Activated CD8-positive, alpha-beta memory T cell treated with anti-CD3 and anti-CD28 coated beads for 36 hours (primary cell): ENCODE measurements at regions not wholly inside any gene's neighbourhood (a gene's known extent, or its start where the extent isn't known, plus 50 kb on each side); places are given as distances from the start of the nearest gene placed in this dataset.

Experiments
- CTCF ChIA-PET: fragments of 350-600 bp; sonication (Branson Sonifier 250); formaldehyde crosslinking; loops from one replicate; lab custom pipeline; 2021; ENCODE audit warnings: antibody characterized with exemption; lab: Charles Lee
- POLR2A ChIA-PET: fragments of 350-600 bp; sonication (Branson Sonifier 250); formaldehyde crosslinking; loops from one replicate; lab custom pipeline; 2021; ENCODE audit warnings: antibody characterized with exemption; lab: Charles Lee

DNA sequence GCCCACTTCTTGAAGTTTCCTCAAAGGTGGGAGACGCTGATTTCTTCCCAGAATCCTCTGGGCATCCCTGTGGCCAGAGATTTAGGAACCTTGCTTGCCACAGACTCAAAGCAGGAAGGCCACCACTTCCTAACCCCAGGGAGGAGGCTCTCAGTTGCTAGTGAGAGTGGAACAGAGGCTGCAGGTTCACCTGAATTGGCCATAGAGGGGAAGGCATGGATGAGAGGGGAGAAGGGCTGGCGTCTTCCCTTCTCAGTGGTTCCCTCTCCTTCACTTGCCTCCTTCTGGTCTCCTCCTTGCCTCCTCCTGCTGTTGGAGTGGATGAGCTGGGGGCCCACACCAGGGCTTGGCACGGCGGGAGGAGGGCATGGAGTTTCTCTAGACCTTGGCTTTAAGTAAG, 185.7 kb downstream of the ADAMTS15 start:
- CTCF ChIA-PET = no interaction called here
- POLR2A ChIA-PET = no interaction called here

DNA sequence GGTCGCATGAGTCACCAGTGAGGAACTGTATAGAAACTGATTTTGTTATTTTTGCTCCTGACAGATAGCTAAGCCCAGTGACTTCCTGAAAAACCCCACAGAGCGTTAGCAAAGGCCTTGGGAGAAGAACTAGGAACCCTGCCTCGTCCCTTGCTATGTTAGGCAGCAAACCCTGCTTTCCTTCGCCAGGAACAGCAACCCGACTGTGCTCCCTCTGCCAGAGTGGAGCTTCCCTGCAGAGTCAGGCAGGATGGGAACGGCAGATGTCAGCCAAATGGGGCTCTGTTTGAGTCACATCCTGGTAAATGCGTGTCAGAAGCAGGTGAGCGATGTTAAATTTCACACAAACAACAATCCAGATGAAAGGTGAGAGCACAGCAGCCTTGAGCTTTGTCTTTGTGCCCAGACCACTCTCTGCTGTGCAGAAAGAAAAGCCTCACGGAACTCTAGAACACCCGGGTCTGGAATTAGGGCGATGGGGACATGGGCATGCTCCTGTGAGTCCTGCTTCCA, 186.6 kb downstream of the ADAMTS15 start:
- ChIA-PET POLR2A (no interaction called here), CTCF (no interaction called here)

DNA sequence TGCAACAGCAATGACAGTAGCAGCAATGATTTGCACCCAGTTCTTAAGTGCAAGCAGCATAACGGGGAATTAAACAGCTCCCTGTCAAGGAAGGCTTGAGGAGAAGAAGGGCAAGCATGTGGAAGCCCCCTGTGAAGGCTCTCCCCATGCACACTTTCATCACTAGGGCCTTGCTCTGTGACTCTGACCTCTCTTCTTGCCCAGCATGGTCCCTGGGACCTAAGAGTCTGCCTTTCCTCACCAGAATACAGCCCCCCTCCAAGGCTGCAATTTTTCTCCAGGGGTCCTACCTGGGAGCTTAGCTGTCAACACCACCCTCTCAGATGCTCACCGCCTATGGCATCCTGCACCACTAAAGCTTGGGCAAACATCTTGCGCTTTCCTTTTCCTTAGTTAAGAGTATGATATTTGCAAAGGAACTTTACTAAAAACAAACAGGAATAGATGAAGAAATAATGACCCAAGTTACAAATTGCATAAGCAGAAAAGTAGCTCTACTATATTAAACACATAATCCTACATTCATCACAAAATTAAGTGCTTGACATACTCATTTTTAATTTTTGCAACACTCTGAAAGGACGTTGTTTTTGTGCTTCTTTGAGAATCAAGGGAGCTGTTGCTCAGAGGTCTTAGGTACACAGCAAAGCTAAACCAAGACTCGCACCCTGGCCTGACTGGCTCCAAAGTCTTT, 187.6 kb downstream of the ADAMTS15 start:
- POLR2A ChIA-PET = no interaction called here
- CTCF ChIA-PET = interaction anchor here (1.3 kb wide), 1 partner anchor 226 kb away, joined by 3 read pairs; no protein-coding TSS in a partner anchor

DNA sequence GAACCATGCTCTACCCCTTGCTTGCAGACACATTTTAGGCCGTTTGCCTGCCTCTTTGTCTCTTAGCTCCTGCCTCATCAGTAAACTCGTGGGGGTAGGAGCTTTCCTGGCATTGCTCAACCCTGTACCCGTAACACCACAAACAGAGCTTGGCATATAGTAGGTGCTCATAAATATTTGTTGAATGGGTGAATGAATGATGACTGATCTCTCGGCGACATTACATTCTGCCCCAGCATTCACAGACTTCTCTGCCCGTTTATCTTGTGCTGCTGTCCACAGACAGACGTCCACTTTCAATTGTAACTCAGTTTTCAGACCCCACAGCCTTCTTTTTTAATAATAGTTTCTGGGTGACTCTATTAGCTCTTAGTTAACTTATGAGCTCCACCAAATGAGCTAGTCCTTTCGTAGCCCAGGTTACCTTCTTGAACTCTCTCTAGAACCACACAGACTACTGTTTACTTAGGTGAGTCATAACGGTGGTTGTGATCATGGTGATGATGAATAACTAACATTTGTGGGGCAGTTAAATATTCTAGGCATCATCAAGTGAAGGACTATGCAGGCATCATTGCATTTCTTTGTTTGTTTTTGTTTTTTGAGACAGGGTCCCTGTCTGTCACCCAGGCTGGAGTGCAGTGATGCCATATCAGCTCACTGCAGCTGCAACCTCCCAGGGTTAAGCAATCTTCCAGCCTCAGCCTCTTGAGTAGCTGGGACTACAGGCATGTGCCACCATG, 188.4 kb downstream of the ADAMTS15 start:
- ChIA-PET POLR2A (no interaction called here), CTCF (interaction anchor here (1.3 kb wide), 1 partner anchor 225 kb away, joined by 3 read pairs; no protein-coding TSS in a partner anchor)

DNA sequence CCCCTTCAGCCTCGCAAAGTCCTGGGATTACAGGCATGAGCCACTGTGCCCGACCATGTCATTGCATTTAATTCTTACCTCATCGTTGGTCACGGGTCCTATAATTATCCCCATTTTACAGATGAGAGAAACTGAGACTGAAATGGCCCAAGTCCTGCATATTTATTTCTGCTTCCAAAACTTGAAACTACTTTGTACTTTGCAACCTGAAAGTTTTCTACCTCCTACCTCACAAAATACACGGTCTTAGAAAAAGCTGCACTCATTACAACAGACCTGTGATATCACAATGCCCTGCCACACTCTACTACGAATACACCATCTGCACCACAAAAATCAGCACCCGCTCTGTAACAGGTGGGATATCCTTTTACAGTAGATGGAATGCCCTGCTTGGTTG, 189.1 kb downstream of the ADAMTS15 start:
- ChIA-PET CTCF (interaction anchor here (1.3 kb wide), 1 partner anchor 225 kb away, joined by 3 read pairs; no protein-coding TSS in a partner anchor), POLR2A (no interaction called here)

DNA sequence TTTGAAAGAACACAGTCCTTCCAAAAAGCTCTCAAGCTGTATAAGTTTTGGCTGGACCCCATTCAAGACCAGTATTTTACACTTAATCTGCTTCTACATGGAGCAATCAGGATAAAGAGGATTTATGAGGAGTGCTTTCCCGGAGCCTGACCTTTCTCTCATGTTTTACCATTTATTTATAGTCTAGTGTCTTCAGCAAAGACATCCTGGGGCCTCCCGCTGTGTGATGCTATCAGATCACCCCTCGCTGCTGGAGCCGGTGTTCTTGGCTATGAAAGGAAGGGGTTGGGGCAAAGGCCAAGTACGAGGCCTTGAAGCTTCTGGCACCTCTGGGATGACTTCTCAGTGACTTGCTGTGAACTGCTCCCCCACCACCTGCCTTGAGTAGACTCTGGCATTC, 189.6 kb downstream of the ADAMTS15 start:
- CTCF ChIA-PET = no interaction called here
- POLR2A ChIA-PET = no interaction called here

DNA sequence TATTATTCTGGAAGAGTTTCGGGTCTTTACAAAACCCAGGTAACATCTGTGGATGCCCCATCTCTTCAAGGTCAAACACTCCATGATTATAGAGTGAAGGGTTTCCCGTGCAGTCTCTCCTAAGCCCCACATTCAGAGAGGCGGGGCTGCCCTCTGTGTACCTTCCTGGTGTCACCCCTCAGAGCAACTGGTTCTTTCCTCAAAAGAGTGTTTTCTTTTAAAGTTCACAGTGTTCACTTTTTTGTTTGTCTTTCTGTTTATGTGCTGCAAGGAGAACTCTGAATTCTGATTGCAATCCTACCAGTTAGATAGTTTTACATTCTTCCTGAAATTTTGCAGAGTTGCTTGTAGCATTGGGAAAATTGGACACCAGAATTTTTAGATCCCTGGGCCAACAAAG, 190.2 kb downstream of the ADAMTS15 start:
- POLR2A ChIA-PET = no interaction called here

DNA sequence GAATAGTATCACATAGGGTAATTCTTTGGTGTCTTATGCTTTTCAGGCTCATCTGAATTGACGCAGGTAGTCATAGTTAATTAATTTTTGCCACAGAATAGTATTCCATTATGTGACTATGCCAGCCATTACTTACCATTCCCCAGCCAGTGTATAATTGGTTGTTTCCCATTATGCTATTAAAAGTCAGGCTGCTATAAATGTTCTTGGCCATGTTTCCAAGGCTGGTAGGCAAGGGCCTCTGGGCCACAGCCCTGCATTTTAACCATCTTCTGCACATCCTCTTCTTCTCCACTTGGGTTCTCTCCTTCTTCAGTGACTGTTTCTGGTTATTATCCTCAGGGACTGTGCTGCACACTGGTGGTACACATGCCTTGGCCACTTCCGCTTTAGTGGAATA, 190.9 kb downstream of the ADAMTS15 start:
- ChIA-PET CTCF (no interaction called here), POLR2A (no interaction called here)

More for the DNA sequence above, 190.2 kb downstream of the ADAMTS15 start:
- CTCF ChIA-PET = no interaction called here

DNA sequence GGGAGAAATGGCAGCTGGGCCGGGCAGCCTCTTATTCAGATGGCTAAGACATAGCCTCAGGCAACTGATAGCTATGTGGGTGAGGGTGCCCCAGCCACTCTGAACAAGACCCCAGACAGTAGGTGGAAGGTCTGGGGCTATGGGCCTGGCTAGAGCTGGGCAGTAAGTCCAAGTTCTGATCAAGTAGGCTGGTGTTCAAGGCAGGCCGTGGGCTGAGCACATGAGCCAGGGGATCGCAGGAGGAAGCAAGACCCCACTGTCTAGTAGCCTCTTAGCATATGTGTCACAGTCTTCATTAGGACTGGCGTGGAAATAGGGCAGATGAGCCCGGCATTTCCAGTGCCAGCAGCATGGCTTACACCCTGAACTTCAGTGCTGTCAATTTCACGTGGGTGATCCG, 192.1 kb downstream of the ADAMTS15 start:
- CTCF ChIA-PET = no interaction called here
- POLR2A ChIA-PET = no interaction called here

DNA sequence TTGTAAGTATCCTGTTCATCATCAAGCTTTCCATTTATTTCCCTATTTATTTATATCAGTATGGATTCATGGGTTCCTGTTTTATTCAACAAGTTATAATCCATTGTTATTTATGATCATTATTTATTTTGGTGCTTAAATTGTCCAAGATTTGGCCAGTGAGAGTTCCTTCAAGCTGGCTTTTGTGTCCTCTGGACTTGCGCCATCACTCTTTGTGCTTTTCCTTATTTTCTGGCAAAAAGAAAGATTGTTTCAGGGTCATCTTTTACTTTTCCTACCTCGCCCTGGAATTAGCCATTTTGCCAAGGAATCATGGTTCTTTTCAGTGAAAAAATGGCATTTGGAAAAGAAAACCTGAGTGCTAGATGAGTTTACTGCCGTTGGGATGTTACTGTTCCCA, 193.4 kb downstream of the ADAMTS15 start:
- POLR2A ChIA-PET = no interaction called here

DNA sequence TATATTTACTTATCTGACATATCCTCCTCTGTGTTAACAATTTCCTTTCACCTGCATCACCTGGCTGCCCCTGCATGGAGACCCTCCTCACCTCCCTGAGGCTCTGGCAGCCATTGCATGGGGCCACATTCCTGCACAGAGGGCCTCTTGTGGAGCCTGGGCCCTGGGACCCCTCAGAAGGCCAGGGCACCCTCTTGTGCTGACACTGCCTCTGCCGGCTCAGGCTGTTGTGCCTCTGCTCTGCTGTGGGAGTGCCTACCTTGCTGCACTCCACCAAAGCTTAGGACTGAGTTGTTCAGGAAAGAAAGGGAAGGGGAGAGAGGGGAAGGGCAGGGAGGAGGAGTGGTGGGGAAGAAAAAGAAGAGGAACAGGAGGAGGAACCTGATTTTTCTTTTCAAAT, 194.5 kb downstream of the ADAMTS15 start:
- CTCF ChIA-PET = no interaction called here
- POLR2A ChIA-PET = no interaction called here

More for the DNA sequence above, 193.4 kb downstream of the ADAMTS15 start:
- CTCF ChIA-PET = no interaction called here

DNA sequence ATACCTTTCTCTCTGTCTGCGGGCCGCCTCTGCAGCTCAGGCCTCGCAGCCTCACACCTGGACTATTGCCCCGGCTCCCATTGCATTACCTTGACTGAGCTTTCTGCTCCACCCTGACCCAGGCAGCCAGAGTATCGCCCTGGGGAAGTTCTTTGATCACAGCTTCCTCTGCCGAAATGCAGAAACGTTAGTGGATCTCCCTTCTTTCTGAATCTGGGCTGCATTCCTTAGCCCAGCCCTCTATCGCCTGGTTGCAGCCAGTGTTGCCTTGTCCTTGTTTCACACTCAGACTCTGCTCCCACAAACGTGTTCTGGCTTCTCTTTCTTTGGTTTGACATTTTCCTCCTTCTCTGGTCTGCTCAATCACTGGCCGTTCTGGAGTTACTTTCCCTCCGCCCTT, 195.7 kb downstream of the ADAMTS15 start:
- POLR2A ChIA-PET = no interaction called here
- CTCF ChIA-PET = no interaction called here

DNA sequence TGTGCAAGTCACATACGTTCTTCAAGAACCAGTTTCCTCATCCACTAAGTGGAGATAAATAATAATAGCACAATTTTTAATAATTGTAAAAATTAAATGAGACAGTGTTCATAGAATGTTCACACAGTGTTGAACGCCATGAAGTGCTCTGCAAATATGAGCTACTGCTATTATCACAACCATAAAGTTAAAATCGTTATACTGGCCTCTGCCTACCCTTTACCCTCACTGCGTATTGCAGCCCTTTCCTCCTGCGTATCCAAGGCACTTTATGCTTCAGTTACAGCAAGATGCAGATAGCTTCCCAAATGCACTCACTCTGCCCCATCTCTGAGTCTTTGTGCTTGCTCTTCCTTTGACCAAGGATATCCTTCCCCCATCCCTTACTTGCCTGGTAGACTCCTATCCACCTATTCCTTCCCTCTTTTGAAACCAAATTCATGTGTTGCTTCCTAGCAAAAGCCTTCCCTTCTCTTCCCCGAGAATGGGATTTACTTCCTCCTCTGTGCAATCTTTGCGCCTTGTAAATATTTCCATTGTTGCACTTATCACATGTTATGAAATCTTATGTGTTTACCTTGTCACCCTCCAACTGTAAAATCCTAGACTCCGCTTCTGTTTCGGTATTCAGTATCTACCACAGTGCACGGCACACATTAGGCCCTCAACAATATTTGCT, 196.9 kb downstream of the ADAMTS15 start:
- ChIA-PET POLR2A (no interaction called here), CTCF (no interaction called here)

DNA sequence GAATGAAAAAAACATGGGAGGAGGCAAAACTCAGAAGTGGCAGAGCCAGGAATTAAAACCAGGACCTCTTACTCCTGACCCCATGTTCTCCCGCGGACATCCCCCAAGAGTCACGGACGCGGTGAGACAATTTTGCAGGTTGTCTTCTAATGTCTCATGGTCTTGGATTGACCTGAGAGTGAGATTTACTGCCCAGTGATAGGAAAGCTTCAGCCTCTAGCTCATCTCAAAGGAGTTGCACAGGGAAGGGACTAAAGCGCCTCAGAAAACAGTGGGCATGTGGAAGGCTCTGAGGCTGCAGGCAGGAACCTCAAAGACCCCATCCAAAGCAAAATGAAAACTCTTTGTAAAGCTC, 197.4 kb downstream of the ADAMTS15 start:
- ChIA-PET CTCF (no interaction called here), POLR2A (no interaction called here)

DNA sequence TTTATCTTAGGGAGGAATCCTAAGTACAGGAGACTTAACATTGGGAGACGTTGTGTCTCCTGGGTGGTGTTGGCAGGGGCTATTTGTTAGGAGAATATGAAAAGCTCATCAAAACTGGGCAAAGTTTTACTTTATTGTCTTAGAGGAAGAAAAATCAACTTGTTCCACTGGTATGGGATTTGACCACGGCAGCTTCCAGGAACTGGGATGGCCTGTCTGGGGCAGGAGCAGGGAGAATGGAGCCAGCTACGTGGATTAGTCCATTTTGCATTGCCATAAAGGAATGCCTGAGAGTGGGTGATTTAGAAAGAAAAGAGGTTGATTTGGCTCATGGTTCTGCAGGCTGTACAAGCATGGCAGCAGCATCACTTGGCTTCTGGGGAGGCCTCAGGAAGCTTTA, 198.4 kb downstream of the ADAMTS15 start:
- ChIA-PET POLR2A (no interaction called here), CTCF (no interaction called here)

DNA sequence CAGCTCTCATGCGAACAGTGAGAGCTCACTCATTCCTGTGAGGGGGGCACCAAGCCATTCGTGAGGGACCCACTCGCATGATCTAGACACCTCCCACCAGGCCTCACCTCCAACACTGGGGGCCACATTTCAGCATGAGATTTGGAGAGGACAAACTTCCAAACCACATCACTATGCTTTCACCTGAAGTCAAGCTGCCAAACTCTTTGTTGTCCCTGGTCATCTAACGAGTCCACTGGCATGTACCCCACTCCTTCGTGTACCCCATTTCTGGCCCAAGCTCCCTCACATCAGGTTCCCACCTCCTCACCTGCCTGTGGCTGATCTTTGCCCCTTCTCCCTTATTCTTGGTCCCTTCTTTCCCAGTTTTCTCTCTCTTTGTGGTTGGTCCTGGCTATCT, 198.9 kb downstream of the ADAMTS15 start:
- ChIA-PET CTCF (no interaction called here), POLR2A (no interaction called here)

DNA sequence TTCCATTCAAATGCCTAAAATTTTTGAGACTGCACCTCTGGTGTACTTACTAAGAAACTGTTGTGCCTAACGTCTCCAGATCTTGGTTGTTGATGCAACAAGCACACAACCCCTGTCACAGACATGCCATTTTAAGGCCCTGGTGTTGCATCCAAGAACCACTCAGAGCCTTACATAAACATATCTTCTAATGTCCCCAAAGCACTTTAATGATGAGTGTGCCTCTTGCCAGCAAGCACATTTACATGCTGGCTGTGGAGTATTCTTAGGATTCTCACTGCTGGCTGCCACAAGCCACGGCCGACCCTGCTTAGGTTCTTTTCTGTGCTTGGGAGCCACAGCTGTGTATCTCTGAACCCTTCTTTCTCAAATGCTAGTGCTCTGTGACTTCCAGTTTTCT, 201.4 kb downstream of the ADAMTS15 start:
- ChIA-PET POLR2A (no interaction called here), CTCF (no interaction called here)

DNA sequence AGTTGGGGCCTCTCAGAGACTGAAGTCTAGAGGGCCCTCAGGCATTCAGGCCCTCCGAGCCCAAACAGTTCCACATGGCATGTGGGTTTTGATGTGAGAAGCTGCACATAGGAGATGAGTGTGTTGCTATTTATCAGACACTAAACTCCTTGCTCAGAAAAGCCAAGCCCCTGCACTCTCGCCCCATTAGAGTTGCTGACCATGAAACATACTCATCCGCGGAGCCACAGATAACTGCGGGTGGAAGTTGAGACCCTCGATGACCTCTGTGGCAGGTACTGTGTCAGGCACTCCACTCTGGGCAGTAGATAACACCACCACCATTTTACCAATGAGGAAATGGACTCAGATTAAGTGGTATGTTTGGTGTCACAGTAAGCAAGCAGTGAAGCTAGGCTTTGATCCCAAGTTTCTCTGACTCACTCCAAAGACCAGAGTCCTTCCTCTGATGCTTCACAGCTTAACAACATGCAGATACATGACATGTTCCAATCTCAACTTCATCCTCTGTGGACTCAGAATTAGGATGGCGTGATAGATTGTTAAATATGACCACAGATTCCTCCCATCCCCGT, 202.1 kb downstream of the ADAMTS15 start:
- POLR2A ChIA-PET = no interaction called here
- CTCF ChIA-PET = no interaction called here

DNA sequence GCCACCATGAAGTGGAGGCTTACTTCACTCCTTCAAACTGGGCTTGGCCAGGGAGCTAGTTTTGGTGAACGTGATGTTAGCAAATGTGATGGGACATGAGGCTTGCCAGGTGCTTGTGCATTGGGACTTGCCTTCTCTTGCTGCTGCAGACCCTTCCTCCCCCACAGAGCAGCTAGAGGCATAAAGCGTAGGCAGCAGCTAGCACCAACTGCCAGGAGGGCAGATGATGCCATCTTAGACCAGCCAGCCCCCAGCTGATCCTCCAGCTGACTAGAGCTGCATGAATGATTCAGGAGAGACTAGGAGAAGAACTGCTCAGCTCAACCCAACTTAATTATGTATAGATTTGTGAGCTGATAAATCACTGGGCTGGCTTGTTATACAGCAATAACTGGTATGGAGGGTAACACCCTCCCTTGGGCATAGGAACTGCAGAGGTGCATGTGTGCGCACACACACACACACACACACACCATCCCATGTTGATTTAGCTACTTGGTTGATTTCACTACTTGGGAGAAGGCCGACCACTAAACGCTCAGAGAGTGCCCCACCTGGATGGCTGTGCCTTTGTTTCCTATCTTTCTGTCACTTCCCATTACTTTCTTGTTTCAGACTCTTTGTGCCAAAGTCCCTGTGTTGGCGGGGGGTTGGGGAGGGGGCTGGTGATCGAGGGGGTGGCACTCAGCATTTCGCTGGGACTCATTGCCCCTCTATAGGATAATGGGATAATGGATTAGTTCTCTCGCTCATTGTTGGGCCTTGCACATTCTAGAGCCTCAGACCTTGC, 202.8 kb downstream of the ADAMTS15 start:
- ChIA-PET CTCF (no interaction called here), POLR2A (no interaction called here)
